GM18907 (cell line): ENCODE measurements at regions not wholly inside any gene's neighbourhood (a gene's known extent, or its start where the extent isn't known, plus 50 kb on each side); places are given as distances from the start of the nearest gene placed in this dataset.

Experiments used
- ATAC-seq: cut with Tn5 transposase; IDR thresholded peaks from one replicate; pipeline ENCODE4 v1.9.1; 2021; ENCODE audit warnings: mild to moderate bottlenecking, moderate library complexity; ENCODE audit not compliant: unreplicated experiment

DNA sequence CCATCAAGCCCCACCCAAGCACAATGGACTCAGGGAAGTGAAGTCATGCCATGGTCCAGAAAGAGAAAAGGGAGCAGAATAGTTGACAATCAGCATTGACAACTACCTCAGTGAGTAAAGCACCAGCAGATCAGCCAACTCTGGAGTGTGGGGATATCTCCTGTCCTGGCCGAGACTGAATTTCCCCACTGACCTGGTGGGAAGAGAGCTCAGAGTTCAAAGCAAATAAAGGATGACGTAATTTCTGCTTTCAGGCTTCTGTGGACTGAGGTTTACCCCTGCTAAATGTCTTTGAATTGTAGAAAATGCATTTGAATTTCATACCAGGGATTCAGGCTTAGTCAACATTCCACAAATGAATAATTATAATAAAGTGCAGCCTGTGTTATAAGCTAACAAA lies 152.9 kb downstream of the CBLN1 start:
- ATAC-seq = no peak

DNA sequence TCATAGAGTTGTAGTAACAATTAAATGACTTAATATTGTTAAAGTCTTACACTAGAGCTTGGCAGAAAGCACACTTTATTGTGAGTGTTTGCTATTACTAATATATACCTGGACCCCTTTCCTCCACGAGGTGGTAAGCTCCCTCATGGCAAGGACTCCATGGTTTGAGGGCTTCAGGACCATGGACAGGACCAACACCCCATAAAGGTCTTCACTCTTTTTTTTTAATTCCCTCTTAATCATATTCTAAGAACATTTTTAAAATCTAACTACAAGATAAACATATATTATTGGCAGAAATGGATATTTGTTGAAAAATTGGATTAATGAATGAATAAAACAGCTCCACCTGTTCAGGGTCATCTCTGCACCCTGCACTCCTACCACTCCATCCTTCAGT lies 154.5 kb downstream of the CBLN1 start:
- ATAC-seq = no peak

DNA sequence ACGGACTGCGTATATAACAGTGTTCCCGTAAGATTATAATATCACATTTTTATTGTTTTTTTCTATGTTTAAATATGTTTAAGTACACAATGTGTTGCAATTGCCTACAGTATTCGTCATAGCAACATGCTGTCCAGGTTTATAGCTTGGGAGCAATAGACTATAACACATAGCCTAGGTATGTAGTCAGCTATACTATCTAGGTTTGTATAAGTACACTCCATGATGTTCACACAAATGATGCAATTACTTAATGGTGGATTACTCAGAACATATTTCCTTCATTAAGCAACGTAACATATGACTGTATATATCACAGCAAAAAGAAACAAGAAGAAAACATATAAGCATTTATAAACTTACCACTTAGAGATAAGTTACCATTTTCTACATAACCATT lies 160.0 kb downstream of the CBLN1 start:
- no peak for ATAC-seq

DNA sequence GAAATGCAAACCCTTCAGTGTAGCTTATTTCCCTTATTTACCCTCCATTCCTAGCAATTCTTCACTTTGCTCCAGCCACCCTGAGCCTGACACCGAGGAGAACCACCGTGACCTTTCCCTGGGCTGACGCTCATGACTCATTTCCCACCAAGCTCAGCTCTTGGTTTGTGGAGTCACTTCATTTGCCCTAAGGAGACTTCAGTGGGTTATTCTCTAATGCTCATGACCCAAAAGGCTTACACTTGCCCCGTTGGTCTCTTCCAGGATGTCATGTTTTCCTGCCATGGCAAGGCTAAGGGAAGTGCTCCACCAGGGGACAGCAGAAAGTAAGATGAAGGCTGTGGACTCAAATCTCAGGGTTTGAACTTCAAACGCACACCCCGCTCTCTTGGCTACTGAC lies 161.0 kb downstream of the CBLN1 start:
- no peak for ATAC-seq

DNA sequence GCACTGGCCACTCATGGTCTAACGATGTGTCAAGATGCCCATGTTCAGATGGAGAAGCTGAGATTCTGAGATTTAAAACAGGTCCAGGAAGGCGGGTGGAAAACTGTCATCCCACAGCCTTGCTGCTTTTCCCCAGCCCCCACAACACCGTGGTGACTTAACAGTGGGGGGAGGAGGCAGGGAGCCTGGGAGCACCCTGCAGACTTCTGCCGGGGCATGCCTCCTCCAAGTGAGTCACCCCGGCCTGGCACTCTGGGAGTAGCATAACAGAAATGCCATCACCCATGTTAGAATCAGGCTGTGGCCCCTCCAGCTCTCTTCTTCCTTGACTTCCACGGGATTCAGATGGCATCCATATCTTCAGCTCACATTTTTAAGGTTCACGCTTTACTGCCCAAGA lies 164.8 kb downstream of the CBLN1 start:
- ATAC-seq = no peak

DNA sequence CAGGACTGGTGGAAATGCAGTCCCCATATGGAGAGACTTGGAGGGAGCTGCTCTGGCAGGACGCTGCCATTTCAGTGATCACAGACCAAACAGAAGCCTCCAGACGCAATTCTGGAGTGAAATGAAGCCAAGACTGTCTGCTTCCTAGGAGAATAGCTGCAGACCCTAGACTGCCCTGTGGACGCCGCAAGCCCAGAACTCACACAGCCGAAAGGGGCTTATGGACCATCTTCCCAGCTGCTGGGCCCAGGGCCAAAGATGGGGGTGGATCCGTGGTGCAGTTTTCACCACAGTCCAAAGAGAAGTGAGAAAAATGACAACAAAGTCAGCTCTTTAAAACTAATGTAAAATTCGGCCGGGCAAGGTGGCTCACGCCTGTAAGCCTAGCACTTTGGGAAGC lies 165.7 kb downstream of the CBLN1 start:
- ATAC-seq = no peak

DNA sequence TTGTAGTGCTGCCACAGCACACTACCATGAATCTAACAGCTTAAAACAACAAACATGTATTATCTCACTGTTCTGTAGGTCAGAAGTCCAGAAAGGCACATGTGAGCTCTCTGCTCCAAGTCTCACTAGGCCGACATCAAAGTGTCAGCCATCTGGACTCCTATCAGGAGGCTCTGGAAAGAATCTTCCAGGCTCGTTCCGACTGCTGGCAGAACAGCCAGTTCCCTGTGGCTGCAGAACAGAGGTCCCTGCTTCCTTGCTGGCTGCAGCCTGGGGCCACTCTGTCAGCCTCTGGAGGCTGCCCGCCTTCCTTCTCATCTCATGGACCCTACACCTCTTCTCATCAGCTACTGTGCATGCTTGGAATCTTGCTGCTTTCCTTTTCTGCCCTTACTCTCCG lies 168.9 kb downstream of the CBLN1 start:
- no peak for ATAC-seq

DNA sequence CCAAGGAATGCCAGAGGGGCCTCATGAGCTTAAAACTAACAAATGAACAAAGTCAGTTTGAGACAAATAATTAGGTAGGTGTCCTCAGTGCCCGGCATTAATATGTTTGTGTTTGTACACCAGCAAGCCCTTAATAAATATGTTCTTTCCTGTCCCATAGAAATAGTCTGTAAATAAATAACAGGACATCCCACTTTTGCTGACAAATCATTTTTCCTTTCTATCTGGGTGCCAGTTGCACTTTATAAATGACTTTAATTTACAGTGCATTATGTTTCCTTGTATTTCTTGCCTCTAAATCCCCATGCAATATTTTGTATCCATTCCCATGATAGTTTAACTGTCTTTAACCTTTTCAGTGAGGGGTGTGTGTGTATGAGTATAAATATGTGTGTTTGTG lies 170.3 kb downstream of the CBLN1 start:
- ATAC-seq = no peak

DNA sequence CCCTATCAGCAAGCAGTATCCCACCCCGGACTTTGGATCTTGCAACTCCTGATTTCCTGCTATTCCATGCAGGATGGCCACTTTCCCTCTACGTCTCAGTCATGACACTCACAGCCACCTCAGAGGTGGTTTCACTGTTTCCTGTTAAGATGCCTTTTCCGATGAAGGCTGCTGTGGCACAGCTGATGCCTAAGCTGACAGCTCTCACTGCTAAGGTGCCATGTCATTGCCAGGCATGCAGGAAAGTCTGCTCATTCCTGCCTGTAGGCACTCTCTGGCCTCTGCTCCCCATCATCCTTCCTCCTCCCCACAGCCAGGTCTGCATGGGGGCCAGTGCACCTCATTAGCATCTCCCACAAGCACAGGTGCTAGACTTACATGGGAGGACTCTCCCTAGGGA lies 173.0 kb downstream of the CBLN1 start:
- ATAC-seq = no peak

DNA sequence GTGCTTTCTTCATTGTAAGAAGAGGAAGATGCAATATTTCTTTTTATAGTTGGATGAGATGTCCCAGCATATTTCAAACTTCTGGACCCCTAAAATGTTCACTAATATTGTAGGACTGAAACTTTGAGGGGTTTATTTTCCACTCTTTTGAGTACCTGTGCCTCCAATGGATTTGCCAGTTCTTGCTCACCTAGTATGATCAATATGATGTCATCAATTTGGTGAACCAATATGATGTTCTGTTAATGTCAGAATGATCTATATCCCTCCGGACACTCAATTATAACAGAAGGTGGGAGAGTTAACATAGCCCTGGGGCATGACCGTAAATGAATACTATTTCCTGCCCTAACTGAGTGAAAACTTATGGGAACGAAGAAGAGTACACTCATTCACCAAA lies 178.3 kb downstream of the CBLN1 start:
- ATAC-seq = no peak

DNA sequence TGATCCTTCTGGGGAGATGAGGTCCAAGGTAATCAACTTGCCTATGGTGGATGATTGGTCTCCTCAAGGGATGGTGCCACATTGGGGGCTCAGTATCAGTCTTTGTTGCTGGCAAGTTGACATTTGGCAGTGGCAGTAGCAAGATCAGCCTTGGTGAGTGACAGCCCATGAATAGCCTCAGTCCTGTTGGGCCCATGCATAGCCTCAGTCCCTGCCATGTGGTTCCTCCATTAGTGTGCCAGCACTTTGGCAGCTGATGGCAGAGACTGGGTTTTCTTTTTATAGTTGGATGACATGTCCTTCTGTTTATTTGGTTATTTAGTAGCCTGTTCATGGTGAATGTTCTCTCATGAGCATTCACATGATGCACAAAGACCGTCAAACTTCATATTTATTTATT lies 179.6 kb downstream of the CBLN1 start:
- no peak for ATAC-seq

DNA sequence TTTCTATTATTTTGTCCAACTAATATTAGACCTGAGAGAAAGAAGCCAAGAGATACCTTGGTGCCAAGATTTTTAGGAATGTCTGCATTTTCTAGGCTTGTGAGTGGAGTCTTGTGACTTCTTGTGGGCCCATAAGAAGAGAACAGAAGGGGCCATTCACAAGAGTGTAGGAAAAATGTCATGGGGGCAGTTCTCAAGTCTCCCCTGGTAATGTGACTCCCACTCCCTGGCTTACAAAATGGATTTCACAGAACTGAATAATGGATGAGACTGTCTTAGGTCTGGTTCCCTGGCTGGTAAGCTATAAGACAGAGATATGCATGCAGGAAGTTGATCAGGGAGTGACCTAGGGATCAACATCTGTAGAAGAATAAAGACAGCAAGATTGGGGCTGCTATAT lies 181.3 kb downstream of the CBLN1 start:
- ATAC-seq = no peak

DNA sequence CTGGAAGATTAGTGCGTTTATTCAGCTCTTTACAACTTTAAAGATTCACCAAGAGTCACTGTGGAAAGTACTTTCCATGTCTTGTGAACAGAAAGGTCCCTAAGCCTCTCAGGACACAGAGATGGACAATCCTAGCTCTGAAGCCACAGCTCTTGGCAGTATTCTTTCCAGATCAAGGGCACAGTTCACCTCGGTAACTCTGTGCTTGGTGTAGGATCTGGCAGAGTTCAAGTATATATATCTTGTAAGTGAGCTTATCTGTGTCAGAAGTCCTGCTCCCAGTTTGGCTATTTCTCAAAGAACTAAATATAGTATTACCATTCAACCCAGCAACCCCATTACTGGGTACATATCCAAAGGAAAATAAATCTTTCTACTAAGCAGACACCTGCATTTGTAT lies 183.7 kb downstream of the CBLN1 start:
- ATAC-seq = no peak

DNA sequence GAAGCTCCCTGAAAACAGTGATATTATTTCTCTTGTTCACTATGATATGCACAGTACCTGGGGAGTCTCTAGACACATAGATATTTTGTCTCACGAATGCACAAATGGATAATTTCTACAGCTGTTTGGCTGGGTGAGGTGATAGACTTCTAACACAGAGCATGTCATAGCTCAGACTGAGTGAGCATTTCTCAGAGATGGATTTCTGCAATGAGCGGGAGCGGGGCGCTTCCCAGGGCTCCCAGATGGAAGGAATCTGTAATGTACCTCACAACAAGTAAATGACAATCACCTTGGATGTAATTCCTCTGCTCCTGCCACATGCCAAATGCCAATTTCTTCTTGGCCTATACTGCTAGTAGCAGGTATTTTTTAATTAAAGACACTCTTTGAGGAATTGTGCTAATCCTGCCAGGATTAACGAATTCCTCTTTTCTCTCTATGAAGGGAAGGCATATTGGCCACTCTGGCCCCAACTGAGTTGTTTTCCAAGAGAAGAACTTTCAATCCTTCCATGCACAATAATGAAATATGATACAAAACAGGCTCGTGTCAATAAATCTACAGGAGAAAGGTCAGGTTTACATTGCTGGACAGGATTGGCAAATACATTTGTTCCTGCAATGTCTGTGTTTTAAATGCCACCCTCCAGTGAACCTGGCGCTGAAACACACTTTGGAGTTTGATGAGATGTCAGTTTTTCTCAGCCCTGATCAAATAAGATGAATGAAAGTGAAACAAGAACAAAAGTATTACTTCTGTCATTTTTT lies 185.3 kb downstream of the CBLN1 start:
- no peak for ATAC-seq

DNA sequence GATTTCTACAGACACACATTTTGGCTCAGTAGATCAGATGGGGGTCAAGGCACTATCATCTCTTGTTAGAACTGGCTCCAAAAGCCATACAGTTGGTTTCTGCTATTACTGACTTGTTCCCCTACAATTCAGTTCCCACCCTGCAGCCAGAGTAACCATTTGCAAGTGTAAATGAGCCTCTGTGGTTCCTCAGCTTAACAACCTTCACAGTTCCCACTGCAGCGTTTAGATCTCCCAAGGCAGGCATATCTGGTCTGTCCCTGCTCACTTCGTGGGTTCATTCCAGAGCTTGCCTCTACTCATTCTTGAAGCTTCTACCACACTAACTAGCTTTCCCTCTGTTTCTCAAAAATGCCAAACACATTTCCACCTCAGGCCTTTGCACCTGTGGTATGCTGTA lies 186.1 kb downstream of the CBLN1 start:
- ATAC-seq = no peak

DNA sequence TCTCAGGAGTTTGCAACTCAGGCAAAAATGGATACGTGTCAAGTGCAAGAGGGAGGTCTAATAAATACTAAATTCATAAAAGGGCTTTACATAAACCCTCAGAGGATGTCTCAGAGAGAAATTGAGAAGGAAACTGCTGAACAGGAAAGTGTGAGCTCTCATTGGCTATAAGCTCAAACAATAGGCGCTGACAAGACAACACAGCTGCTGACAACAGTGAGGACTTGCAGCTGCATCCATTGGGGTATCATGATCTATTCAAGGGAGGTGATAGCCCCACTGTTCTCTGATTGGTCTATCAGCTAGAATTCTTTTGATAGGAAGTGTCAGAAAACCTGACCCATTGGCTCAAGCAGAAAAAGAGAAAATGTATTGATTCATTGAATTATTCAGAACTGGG lies 187.2 kb downstream of the CBLN1 start:
- no peak for ATAC-seq

DNA sequence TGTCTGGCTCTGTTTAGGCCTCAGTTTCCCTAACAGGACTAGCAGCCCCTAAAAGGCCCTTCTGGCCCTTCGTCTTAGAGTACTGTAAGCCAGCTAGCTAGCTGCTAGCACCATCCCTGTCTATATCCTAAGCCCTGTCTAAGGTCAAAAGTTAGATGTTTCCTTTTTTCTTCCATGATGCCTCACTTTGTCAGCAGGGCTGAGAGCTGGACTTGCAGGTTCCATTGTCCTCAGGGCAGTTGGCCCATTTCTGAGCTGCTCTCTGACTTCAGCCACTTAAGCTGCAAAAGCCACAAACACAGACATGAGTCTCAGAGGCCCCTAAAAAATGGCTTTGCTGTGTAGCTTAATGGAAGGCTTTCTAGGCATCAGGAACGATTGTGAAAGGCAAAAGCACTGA lies 187.7 kb downstream of the CBLN1 start:
- no peak for ATAC-seq

DNA sequence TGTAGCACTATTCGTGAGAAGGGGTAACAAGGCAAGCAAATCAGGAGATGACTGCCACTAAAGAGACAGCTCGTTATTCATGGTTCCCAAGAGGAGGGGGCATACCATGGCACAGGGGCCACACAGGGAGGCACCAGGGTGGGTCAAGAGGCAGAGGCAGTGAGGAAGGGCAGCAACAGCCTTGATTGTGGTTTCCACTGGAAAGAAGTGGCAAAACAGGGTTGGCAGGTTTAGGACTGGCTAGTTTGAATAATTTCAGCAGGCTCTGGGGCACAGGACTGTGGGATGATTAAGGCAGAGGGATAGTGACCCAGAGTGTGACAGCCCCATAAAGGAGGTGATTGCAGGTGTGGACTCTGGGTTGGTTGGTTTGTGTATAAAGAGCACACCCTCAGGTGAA lies 188.9 kb downstream of the CBLN1 start:
- ATAC-seq = no peak

DNA sequence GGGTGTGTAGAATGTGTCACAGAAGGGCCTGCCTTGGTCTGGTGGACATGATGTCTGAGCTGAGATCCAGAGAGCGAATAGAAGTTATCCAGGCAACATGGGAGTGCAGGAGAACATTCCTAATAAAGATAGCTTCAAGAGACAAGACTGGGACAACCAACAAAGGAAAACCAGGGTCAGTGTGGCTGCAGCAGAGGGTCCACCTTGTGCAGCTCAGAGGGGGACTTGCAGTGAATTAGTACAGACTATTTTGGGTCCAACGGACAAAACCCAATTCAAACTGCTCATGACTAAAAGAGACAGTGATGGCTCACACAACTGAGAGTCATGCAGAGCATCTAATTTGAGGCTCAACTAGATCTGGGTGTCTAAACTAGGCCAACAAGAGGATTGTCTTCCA lies 192.1 kb downstream of the CBLN1 start:
- ATAC-seq = no peak

DNA sequence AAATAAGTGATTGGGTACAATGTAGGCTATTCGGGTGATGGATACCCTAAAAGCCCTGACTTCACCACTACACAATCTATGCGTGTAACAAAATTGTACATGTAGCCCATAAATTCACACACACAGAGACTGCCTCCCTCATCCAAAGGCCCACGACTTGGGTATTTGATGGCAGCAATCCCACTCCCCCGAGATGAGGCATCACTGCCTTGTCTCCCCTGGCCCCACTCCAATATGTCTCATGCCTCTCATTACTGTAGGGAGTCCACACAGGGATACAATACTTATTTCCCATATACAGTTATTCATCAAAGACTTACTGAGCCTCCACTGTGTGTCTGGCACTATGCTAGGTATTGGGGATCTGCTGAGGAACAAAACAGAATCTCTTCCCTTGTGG lies 192.6 kb downstream of the CBLN1 start:
- no peak for ATAC-seq

DNA sequence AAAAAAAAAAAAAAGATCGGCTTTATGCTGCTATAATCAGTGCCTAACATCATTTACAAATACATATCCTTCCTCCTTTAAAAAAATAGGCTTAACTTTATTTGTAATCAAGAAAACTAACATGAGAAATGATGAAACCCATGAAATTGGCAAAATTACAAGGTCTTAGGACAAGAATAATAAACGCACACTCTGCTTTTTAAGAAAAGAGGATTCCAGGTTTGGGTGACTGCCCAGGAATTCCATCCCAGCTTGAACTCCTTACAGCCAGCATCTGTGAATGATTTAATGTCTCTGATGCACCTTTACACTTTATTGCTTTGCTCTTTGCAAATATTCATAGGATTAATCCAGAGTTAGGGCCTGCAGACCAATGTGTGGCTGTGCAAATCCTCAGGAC lies 196.0 kb downstream of the CBLN1 start:
- no peak for ATAC-seq

DNA sequence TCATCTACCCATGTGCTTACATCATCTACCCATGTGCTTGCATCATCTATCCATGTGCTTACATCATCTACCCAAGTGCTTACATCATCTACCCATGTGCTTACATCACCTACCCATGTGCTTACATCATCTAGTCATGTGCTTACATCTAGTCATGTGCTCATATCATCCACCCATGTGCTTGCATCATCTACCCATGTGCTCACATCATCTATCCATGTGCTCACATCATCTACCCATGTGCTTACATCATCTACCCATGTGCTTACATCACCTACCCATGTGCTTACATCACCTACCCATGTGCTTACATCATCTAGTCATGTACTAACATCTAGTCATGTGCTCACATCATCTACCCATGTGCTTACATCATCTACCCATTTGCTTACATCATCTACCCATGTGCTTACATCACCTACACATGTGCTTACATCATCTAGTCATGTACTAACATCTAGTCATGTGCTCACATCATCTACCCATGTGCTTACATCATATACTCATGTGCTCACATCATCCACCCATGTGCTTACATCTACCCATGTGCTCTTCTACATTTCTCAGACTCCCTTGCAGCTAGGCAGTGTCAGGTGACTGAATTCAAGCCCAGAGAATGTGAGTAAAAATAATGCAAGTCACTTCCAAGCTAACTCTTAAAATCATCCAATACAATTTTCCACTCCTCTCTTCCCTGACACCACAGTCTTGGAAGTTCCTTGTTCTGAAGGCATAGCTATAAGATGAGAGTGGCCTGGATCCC lies 196.8 kb downstream of the CBLN1 start:
- no peak for ATAC-seq

DNA sequence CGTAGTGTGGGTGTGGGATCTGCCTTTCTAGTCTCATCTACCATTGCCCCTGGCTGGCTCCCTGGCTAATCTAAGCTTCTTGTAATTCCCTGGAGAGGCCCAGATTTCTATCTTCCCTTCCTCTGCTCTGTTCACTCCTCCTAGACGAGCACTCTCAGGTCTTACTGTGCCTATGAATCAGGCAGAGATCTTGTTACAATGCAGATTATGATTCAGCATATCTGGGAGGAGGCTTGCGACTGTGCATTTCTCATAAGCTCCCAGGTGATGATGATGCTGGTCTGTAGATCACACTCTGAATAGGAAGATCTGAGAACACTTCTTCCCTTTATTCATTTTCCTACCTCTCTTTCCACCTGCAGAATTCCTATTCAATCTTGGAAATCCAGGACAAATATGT lies 200.1 kb downstream of the CBLN1 start:
- no peak for ATAC-seq
